KMS-11 (cell line): ENCODE measurements at regions not wholly inside any gene's neighbourhood (a gene's known extent, or its start where the extent isn't known, plus 50 kb on each side); places are given as distances from the start of the nearest gene placed in this dataset.

ENCODE experiments used
- H2AFZ ChIP-seq: fragments of 200-600 bp; sonication (generic); 2 replicates; pipeline ENCODE4 v1.6.1; 2016; ENCODE audit warnings: antibody characterized with exemption, mixed run types, low read depth
- H3K27ac ChIP-seq: fragments of 200-600 bp; sonication (generic); 2 replicates; pipeline ENCODE4 v1.6.1; 2016; ENCODE audit warnings: mild to moderate bottlenecking, mixed run types
- H3K27me3 ChIP-seq: fragments of 200-600 bp; sonication (generic); 2 replicates; pipeline ENCODE4 v1.6.1; 2017; ENCODE audit warnings: mild to moderate bottlenecking, low read depth, mixed run types, moderate library complexity; ENCODE audit not compliant: insufficient read depth
- H3K36me3 ChIP-seq: fragments of 200-600 bp; sonication (generic); 2 replicates; pipeline ENCODE4 v1.6.1; 2017; ENCODE audit warnings: mild to moderate bottlenecking, mixed run types; ENCODE audit not compliant: insufficient read depth
- H3K4me1 ChIP-seq: fragments of 200-600 bp; sonication (generic); 2 replicates; pipeline ENCODE4 v1.6.1; 2016; ENCODE audit warnings: mild to moderate bottlenecking, low read depth, mixed run types; ENCODE audit not compliant: poor library complexity, severe bottlenecking
- H3K4me2 ChIP-seq: fragments of 200-600 bp; sonication (generic); 2 replicates; pipeline ENCODE4 v1.7.0; 2016; ENCODE audit warnings: mild to moderate bottlenecking, mixed run types
- H3K4me3 ChIP-seq: fragments of 200-600 bp; sonication (generic); IDR thresholded peaks from 2 replicates; pipeline ENCODE4 v1.6.1; 2017; ENCODE audit warnings: low read depth, low read length, mixed read lengths; ENCODE audit not compliant: insufficient read depth
- H3K79me2 ChIP-seq: fragments of 200-600 bp; sonication (generic); 2 replicates; pipeline ENCODE4 v1.6.1; 2016; ENCODE audit warnings: low read depth, mixed run types; ENCODE audit not compliant: insufficient read depth
- H3K9ac ChIP-seq: fragments of 200-600 bp; sonication (generic); 2 replicates; pipeline ENCODE4 v1.6.1; 2016; ENCODE audit warnings: mild to moderate bottlenecking, mixed run types
- H4K20me1 ChIP-seq: fragments of 200-600 bp; sonication (generic); 2 replicates; pipeline ENCODE4 v1.6.1; 2016; ENCODE audit warnings: mild to moderate bottlenecking, mixed run types; ENCODE audit not compliant: insufficient read depth
- CTCF ChIP-seq: fragments of 200-600 bp; sonication (generic); conservative IDR thresholded peaks from 2 replicates; pipeline ENCODE4 v1.6.1; 2017; ENCODE audit warnings: low read depth, mild to moderate bottlenecking, antibody characterized with exemption, low read length, moderate library complexity, mixed read lengths

- Histone ChIP-seq H3K4me3 (no peak overlapping the region), H3K27me3 (no peaks in the 10 kb centered on the region), H3K36me3 (no peaks in the 10 kb centered on the region), H3K4me2 (no peak overlapping the region), H3K4me1 (no peaks in the 10 kb centered on the region), H3K27ac (no peak overlapping the region), H3K79me2 (no peaks in the 10 kb centered on the region), H3K9ac (no peak overlapping the region), H4K20me1 (no peaks in the 10 kb centered on the region), H2AFZ (no peak overlapping the region)
- no peak for TF ChIP-seq CTCF
Measured at GRCh38 chr6:54998576-54998975, 152.0 kb downstream of the FAM83B start.

- Histone ChIP-seq H3K27me3 (no peaks in the 10 kb centered on the region), H3K4me3 (no peak overlapping the region), H3K36me3 (no peaks in the 10 kb centered on the region), H3K79me2 (no peaks in the 10 kb centered on the region), H3K4me2 (no peak overlapping the region), H3K27ac (no peak overlapping the region), H4K20me1 (no peaks in the 10 kb centered on the region), H3K4me1 (no peaks in the 10 kb centered on the region), H3K9ac (no peak overlapping the region), H2AFZ (no peak overlapping the region)
- no peak for TF ChIP-seq CTCF
Measured at GRCh38 chr6:55003719-55004430, 157.3 kb downstream of the FAM83B start.

GRCh38 chr6:55009131-55009530 lies 162.6 kb downstream of the FAM83B start:
- Histone ChIP-seq H3K27me3 (no peaks in the 10 kb centered on the region), H4K20me1 (no peaks in the 10 kb centered on the region), H3K9ac (no peak overlapping the region), H3K4me2 (no peak overlapping the region), H3K36me3 (no peaks in the 10 kb centered on the region), H3K79me2 (no peaks in the 10 kb centered on the region), H2AFZ (no peak overlapping the region), H3K4me3 (no peak overlapping the region), H3K27ac (no peak overlapping the region), H3K4me1 (no peaks in the 10 kb centered on the region)
- TF ChIP-seq CTCF, result no peak

GRCh38 chr6:55011034-55011433 lies 163.3 kb upstream of the HCRTR2 start:
- Histone ChIP-seq H3K27me3 (no peaks in the 10 kb centered on the region), H3K79me2 (no peaks in the 10 kb centered on the region), H3K27ac (no peak overlapping the region), H3K4me1 (peaks cover 3% of the 10 kb centered on the region), H2AFZ (no peak overlapping the region), H4K20me1 (no peaks in the 10 kb centered on the region), H3K4me3 (no peak overlapping the region), H3K36me3 (no peaks in the 10 kb centered on the region), H3K9ac (no peak overlapping the region), H3K4me2 (no peak overlapping the region)
- no peak for TF ChIP-seq CTCF
